AG08396 (cell line): ENCODE measurements at regions not wholly inside any gene's neighbourhood (a gene's known extent, or its start where the extent isn't known, plus 50 kb on each side); places are given as distances from the start of the nearest gene placed in this dataset.

Source experiments
- DNase-seq: peaks from one replicate; pipeline ENCODE4 v3.0.0; 2012; ENCODE audit warnings: low spot score, mixed read lengths

GRCh38 chr14:65877624-65878023 is 465.1 kb downstream of the FUT8 start:
- no peak for DNase-seq

- DNase-seq = no peak
Observed at GRCh38 chr14:65878586-65878985, 466.1 kb downstream of the FUT8 start.

GRCh38 chr14:65879248-65880009 is 466.9 kb downstream of the FUT8 start:
- DNase-seq = peak; percentile 29

GRCh38 chr14:65880507-65880906 is 468.0 kb downstream of the FUT8 start:
- no peak for DNase-seq

GRCh38 chr14:65881642-65882041 is 469.1 kb downstream of the FUT8 start:
- no peak for DNase-seq

GRCh38 chr14:65888677-65889076 is 476.1 kb downstream of the FUT8 start:
- no peak for DNase-seq

GRCh38 chr14:65892315-65892714 is 479.8 kb downstream of the FUT8 start:
- no peak for DNase-seq

- no peak for DNase-seq
Observed at GRCh38 chr14:65900164-65900563, 487.6 kb downstream of the FUT8 start.

- no peak for DNase-seq
Observed at GRCh38 chr14:65901595-65901994, 489.1 kb downstream of the FUT8 start.

- DNase-seq = no peak
Observed at GRCh38 chr14:65904988-65905387, 492.5 kb downstream of the FUT8 start.

GRCh38 chr14:65906344-65906743 is 493.8 kb downstream of the FUT8 start:
- DNase-seq = no peak

- DNase-seq = no peak
Observed at GRCh38 chr14:65906948-65907347, 494.4 kb downstream of the FUT8 start.

- peak; percentile 28 for DNase-seq
Observed at GRCh38 chr14:65910108-65910786, 497.7 kb downstream of the FUT8 start.

- DNase-seq = no peak
Observed at GRCh38 chr14:65915125-65915524, 502.6 kb downstream of the FUT8 start.

GRCh38 chr14:65916055-65916454 is 503.5 kb downstream of the FUT8 start:
- DNase-seq = no peak

GRCh38 chr14:65920996-65921395 is 508.5 kb downstream of the FUT8 start:
- DNase-seq = no peak

- no peak for DNase-seq
Observed at GRCh38 chr14:65922142-65922541, 509.6 kb downstream of the FUT8 start.

GRCh38 chr14:65926504-65926903 is 514.0 kb downstream of the FUT8 start:
- no peak for DNase-seq

GRCh38 chr14:65926935-65927700 is 514.6 kb downstream of the FUT8 start:
- DNase-seq = no peak

- no peak for DNase-seq
Observed at GRCh38 chr14:65927931-65928356, 515.4 kb downstream of the FUT8 start.

GRCh38 chr14:65928995-65929394 is 516.5 kb downstream of the FUT8 start:
- no peak for DNase-seq

- no peak for DNase-seq
Observed at GRCh38 chr14:65933400-65934069, 521.0 kb downstream of the FUT8 start.
